Endothelial cell of umbilical vein (primary cell): ENCODE measurements at regions not wholly inside any gene's neighbourhood (a gene's known extent, or its start where the extent isn't known, plus 50 kb on each side); places are given as distances from the start of the nearest gene placed in this dataset.

Experiments used
- EZH2 ChIP-seq: IDR thresholded peaks from 2 replicates; pipeline ENCODE4 v1.6.1; 2012; ENCODE audit warnings: borderline replicate concordance, low read depth, mild to moderate bottlenecking, moderate library complexity, low read length, inconsistent platforms; ENCODE audit not compliant: severe bottlenecking
- FOS ChIP-seq: IDR thresholded peaks from 2 replicates; pipeline ENCODE4 v1.6.1; 2011; ENCODE audit warnings: mild to moderate bottlenecking, low read length, moderate library complexity, borderline replicate concordance; ENCODE audit not compliant: insufficient read depth
- GATA2 ChIP-seq: IDR thresholded peaks from 2 replicates; pipeline ENCODE4 v1.7.0; 2011; ENCODE audit warnings: low read depth, mild to moderate bottlenecking, moderate library complexity, mixed read lengths, low read length; ENCODE audit not compliant: insufficient read length, insufficient read depth
- JUN ChIP-seq: IDR thresholded peaks from 2 replicates; pipeline ENCODE4 v1.6.1; 2011; ENCODE audit warnings: borderline replicate concordance, low read depth; ENCODE audit not compliant: insufficient read length, insufficient read depth
- MYC ChIP-seq: IDR thresholded peaks from one replicate; pipeline ENCODE4 v1.6.1; 2011; ENCODE audit warnings: mild to moderate bottlenecking, low read depth, low read length
- POLR2A ChIP-seq: IDR thresholded peaks from 2 replicates; pipeline ENCODE4 v1.6.1; 2012; ENCODE audit warnings: low read depth, mild to moderate bottlenecking, control low read depth, low read length
- POLR2AphosphoS5 ChIP-seq: IDR thresholded peaks from 2 replicates; pipeline ENCODE4 v1.6.1; 2012; ENCODE audit warnings: low read depth, mild to moderate bottlenecking, control low read depth, low read length, moderate library complexity; ENCODE audit not compliant: insufficient read depth
- TF ChIP-seq, protein P1 (sequence below), 2 donors: IDR thresholded peaks; 1 replicate in 1 of 2; 2 replicates in 1 of 2; pipeline ENCODE4 v1.5.1; 2011; ENCODE audit warnings: low read length in 2 of 2, mild to moderate bottlenecking in 2 of 2, moderate library complexity in 2 of 2, control low read depth in 1 of 2, inconsistent platforms in 1 of 2, low read depth in 1 of 2; ENCODE audit not compliant: insufficient read depth in 1 of 2; ENCODE audit errors: extremely low read depth in 1 of 2

DNA sequence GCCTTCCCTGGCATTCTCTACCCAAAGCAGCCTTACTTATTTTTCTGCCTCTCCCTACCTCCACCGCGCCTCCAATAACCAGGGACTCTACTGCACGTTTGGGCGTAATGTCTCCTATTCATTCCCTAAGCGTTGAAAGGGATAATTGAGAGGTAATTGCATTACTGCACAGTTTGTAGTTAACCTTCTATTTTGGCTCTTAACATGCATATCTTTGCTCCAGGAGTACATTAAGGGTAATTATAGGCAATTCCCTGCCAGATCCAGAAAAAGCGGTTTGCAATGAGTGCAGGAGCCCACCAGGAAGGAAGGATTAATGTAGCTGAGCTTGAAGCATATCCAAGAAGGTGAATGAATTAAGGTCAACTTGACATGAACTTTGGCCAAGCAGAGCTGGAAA, 558.4 kb downstream of the TYW1 start:
- TF ChIP-seq MYC (no peak), POLR2AphosphoS5 (no peak), EZH2 (no peak), POLR2A (no peak), FOS (no peak), JUN (no peak), GATA2 (no peak)
- TF ChIP-seq, protein P1, sequence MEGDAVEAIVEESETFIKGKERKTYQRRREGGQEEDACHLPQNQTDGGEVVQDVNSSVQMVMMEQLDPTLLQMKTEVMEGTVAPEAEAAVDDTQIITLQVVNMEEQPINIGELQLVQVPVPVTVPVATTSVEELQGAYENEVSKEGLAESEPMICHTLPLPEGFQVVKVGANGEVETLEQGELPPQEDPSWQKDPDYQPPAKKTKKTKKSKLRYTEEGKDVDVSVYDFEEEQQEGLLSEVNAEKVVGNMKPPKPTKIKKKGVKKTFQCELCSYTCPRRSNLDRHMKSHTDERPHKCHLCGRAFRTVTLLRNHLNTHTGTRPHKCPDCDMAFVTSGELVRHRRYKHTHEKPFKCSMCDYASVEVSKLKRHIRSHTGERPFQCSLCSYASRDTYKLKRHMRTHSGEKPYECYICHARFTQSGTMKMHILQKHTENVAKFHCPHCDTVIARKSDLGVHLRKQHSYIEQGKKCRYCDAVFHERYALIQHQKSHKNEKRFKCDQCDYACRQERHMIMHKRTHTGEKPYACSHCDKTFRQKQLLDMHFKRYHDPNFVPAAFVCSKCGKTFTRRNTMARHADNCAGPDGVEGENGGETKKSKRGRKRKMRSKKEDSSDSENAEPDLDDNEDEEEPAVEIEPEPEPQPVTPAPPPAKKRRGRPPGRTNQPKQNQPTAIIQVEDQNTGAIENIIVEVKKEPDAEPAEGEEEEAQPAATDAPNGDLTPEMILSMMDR (IDR thresholded peaks at IDR 0.05; ENCODE audit: extremely low read depth in 1 of 2, insufficient read depth in 1 of 2, low read depth in 1 of 2, low read length in 2 of 2), result no peak
